ENCODE measurements at regions not wholly inside any gene's neighbourhood (a gene's known extent, or its start where the extent isn't known, plus 50 kb on each side); places are given as distances from the start of the nearest gene placed in this dataset.

- H3K9me3 ChIP-seq, result no peaks in the 10 kb centered on the region
- TF ChIP-seq CTCF (IDR thresholded peaks at IDR 0.05) (no peak), POLR2A (IDR thresholded peaks at IDR 0.05; ENCODE audit: low read depth) (no peak), EP300 (IDR thresholded peaks at IDR 0.05) (no peak), POLR2AphosphoS5 (IDR thresholded peaks at IDR 0.05) (no peak)
- H3K4me3 ChIP-seq, result no peak overlapping the region
- intact Hi-C loops (cut with DNase I), result no loop called here
- H3K27ac ChIP-seq (replicated peaks in 1 of 4), result no peak overlapping the region
- no peaks in the 10 kb centered on the region for H3K4me1 ChIP-seq
- DNase-seq (ENCODE audit: extremely low spot score), result no peak
- no peaks in the 10 kb centered on the region for H3K27me3 ChIP-seq
- H3K36me3 ChIP-seq, result no peaks in the 10 kb centered on the region
- 41% methylated on average over 2 of the region's 2 CpGs for WGBS
Measured at GRCh38 chr5:66540078-66540477, 56.1 kb upstream of the MAST4 start.

- intact Hi-C loops (cut with DNase I), result no loop called here
- no peaks in the 10 kb centered on the region for H3K27me3 ChIP-seq
- no peaks in the 10 kb centered on the region for H3K36me3 ChIP-seq
- no peak for TF ChIP-seq EP300 (IDR thresholded peaks at IDR 0.05)
- no peak for TF ChIP-seq POLR2AphosphoS5 (IDR thresholded peaks at IDR 0.05)
- no peak for TF ChIP-seq CTCF (IDR thresholded peaks at IDR 0.05)
- no peak for TF ChIP-seq POLR2A (IDR thresholded peaks at IDR 0.05; ENCODE audit: low read depth)
- H3K4me3 ChIP-seq, result no peak overlapping the region
- peaks cover 0 to 9% (median 6%) of the 10 kb centered on the region in 4 donors for H3K9me3 ChIP-seq
- no peak overlapping the region for H3K27ac ChIP-seq (replicated peaks in 1 of 4)
- H3K4me1 ChIP-seq, result no peaks in the 10 kb centered on the region
- no peak for DNase-seq (ENCODE audit: extremely low spot score)
Measured at GRCh38 chr5:66542711-66543110, 53.5 kb upstream of the MAST4 start.
